ENCODE measurements at regions not wholly inside any gene's neighbourhood (a gene's known extent, or its start where the extent isn't known, plus 50 kb on each side); places are given as distances from the start of the nearest gene placed in this dataset.

GRCh38 chr16:85466304-85466700, 146.8 kb upstream of the GSE1 start:
- TF ChIP-seq CTCF (IDR thresholded peaks at IDR 0.05; ENCODE audit: insufficient read depth, low read depth, low read length) (no peak), EZH2 (IDR thresholded peaks at IDR 0.05; ENCODE audit: insufficient read depth, low read length) (no peak)
